GM19043 (cell line): ENCODE measurements at regions not wholly inside any gene's neighbourhood (a gene's known extent, or its start where the extent isn't known, plus 50 kb on each side); places are given as distances from the start of the nearest gene placed in this dataset.

Experiments
- ATAC-seq: cut with Tn5 transposase; IDR thresholded peaks from one replicate; pipeline ENCODE4 v1.9.1; 2021; ENCODE audit warnings: low read depth; ENCODE audit not compliant: unreplicated experiment

DNA sequence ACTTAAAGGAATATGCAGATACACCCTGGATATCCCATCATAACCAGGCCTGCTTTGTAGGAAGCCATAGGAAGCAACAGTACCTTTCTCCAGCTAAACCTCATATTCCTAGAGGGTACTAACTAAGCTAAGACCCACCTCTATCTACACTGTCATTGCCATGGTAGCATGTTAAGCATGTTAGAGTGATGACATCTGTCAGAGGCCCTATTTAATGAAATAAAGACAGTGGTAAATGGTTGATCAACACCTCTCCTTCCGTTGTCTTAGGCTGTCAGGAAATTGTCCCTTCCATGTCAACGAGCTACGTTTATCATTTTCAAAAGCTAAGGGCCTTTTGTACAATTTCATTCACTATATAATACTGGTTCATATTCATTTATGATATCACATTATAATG, 251.1 kb upstream of the PSMD7 start:
- no peak for ATAC-seq

DNA sequence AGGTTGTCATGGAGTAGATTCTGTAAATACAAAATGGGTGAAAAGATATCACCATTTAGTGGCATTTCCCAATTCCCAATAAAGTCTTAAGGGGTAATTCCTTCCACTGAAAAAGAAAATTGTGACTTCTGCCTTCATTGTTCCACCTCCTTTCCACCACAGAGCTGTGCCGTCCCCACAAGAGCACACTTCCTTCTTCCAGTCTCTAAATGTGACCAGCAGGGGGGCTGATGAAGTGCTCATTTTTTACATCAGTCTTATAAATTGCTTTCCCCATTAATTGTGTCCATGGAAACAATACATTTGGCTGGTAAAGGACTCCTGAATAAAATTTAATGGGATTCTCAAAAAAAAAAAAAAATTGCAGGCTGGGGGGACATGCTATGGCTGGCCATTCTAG, 260.8 kb upstream of the PSMD7 start:
- no peak for ATAC-seq

DNA sequence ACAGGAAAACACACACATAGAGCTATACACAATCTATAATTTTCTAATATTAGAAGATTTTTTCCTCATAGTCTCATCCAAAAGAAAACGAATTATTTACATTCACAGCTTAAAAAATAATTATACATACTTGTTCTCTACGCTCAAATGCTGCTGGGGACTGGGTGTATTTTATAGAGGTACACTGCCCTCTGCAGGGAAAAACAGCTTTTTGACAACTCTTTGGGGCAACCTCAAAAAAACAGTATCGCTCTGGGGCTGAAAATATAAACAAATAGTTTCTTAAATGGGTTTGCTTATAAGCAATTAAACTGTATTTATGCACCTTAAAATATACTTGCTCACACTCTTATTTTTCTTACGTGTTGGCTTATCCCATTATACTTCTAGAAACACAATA, 261.8 kb upstream of the PSMD7 start:
- ATAC-seq = no peak

DNA sequence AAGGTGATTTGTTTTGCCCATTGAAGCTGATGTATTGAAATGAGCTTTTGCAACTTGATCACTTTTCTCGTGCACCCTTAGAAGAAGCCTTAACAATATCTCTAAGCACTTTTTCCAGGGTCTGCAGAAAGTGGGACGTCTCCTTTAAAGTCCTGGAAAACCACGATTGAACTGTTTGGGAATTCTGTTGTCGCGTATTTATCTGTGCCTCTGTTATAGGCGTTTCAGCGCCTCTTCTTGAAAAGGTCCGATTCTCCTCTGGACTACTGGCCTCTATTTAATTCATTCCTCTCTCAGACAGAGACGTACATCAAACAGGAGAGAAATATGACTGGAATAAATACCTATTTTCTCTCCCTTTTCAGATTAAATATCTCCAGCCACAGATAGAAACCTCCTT, 262.4 kb upstream of the PSMD7 start:
- ATAC-seq = no peak

DNA sequence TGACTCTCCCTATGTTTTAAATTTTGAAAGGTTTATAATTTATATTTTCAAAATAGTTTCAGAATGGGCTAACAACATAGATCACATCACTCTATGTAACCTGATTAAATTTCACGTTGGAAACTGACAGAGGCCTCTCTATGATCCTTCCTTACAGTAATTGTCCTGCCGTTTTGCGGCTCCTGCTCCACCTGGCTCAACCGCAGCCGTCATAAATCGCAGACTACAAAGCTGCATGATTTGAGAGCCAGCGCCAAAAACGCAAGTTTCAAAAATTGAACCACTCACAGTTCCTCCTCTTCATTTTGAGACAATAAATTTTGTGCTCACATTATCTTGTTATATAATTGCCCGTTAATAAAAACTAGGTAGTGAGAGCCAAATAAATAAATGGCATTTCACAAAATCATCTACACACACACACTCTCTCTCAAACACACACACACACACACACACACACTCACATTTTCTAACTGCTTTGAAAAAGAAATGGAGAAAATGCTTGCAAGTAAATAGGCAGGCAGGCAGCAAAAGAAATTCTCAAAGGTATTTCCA, 263.1 kb upstream of the PSMD7 start:
- no peak for ATAC-seq

DNA sequence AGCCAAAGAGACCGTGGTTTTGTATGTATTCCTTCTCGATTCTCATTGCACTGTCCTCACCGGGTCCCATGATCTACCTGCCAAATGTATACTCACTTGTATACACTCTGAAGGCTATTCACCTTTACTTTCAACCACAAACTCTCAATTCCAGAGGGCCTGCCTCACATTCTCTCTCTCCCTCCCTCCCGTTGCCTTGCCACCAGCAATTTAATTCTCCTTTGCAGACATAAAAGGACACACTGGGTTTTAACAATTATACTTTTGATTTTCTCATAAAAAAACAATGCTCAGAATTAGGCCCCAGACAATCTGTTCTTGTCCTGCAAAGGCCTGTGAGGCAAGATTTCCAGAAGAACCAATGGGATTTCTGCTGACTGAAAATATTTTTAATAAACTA, 265.1 kb upstream of the PSMD7 start:
- ATAC-seq = no peak

DNA sequence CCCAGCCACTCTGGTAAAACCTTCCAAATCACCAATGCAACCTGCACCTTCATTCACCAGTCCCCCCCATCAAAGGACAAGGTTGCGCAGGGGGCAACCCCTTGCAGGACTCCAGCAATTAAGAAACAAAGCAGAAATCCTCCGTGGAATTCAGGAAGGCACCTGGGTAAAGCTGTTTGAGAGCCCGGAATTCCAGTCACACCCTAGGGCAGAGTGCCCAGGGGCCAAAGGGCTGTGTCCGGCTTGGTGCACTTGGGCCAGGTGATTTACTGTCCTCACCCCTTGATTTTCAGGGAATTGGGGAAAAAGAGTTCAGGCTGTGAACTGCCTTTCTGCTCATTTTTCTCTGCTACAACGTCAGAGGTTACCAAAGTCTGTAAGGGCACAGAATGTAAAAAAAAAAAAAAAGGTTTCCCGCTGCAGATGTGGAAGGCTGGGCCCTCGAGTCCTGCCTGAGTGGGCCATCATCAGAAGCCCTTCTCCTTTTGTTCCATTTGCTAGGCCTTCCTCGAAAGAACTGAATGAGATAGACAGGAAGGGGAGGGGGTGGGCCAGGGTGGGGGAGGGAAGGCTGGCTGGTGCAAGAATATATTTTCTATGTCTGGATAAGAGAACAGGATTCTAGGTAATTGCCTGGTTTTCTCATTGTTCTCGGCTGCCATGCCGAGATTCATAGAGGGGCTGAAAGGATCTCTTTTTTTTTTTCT, 266.5 kb upstream of the PSMD7 start:
- ATAC-seq = no peak

DNA sequence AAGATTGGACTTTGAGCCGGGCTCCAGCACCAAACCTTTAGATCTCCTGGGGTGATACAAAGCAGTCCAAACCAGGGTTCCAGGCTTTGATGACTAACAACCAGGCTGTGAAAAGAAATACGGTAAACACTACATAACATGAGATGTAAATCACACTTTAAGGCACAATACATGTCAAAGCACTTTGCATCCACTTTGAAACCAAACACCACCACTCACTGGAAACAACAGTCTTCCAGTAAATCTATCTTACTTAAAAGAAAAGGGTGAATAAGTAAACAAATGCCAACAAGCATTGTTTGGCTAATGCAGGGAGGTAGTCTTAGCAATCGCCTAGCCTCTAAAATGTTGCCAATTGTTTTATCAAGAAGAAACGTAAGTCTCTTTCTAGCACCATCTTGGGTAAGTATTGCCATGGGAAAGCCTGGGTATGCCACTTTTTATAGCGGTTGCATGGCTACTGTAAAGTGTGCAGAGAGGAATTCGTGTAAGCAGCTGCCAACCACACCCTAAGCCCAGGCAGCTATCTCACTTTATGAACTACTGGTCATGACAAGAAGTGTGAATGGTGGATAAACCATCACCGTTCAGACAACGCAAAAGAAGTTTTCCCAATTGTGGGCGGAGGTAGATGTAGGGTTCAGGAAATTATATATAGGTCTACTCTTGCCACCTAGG, 267.4 kb upstream of the PSMD7 start:
- no peak for ATAC-seq

DNA sequence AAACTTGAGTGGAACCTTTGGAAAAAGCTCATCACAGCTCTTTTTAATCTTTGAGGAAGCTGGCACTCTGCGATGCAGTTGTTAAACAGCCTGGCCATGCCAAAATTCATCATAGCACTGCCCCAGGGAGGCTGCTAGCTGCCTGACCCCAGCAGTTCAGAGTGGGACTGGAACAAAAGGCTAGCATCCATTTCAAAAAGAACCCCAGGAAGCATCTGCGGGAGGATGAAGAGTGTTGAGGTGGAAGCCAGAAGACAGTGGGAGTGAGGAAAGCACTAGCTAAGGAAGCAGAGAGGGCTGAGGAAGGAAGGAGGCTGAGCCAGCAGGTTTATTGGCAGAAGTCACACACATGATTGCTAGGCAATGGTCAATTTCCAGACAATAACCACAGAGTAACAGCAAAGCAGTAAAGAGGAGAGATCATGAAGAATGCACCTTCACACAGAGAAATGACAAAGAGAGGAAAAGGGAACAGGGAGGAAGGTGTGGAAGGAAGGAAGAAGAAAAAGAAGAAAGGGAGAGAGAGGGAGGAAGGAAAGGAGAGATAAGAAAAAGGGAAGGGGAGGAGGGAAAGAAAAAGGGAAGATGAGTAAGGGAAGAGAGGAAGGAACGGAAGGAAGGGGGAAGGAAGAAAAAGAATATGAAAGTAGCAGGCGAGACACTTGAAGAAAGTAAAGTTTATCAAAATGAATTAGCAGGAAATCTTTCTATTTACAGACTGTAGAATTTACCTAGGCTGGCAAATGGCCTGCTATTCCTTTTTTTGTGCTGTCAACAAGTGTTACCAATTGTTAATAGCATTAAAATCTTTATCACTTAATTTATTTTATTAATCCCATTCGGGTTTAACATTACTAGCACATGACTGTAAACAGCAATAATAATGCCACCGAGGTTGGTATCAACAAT, 270.0 kb upstream of the PSMD7 start:
- ATAC-seq = no peak

DNA sequence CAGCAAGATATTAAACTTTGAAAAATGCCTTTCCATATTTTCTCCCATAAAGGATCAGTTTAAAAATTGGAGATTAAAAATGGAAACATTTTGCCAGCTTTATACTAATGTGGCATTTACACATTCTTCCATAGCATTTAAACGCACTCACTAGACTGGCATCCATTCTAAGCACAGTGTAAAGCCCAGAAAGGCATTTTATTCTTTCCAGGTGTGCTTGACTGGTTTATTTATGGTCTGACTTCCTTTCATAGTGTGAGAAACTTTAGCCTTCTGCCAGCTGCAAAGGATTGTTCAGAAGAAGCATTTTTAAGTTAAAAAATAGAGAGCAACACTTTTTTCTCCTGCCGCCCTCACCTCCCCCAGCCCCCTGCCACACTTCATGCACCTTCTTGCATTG, 271.7 kb upstream of the PSMD7 start:
- no peak for ATAC-seq

DNA sequence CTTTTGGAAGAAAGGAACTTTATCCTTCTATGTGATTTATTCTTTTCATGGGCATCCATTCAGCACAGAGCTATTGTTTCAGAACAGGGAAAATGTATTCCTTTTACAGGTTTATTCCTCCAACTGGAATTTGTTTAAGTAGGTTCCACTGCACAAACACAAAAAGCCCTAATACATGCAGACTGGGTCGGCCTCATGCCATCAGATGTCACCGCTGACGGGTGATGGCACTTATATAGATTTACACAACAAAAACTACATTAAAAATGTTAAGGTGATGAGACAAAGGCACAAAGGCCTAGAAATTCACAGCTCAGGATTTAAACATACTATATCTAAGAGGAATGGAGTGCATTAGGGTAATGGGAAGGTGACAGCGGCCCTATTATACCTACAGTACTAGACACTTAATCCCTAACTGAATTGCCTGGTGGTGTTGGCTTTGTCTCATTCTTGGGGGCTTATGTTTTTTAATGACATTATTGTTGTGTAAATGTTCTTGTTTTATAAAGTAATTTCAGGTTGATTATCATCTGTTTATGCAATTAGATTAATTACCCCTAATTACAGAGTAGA, 276.4 kb upstream of the PSMD7 start:
- no peak for ATAC-seq

DNA sequence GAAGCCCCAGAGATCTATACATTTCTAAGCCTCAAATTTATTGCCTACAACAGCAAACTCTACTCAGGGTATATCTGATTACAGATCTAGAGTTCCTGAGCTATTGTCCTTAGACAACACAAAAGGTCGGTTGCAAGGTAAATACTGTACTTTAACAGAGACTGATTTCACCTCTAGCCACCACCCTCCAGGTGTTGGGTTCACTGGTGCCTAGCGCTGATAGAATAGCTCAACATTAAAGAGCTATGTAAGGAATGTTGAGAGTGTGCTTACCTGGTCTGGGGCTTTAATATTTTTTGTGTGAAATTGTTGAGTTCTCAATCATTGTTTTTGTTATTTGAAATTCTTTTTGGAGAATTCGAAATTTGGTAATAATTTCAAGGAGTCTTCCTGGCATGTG, 277.0 kb upstream of the PSMD7 start:
- no peak for ATAC-seq

DNA sequence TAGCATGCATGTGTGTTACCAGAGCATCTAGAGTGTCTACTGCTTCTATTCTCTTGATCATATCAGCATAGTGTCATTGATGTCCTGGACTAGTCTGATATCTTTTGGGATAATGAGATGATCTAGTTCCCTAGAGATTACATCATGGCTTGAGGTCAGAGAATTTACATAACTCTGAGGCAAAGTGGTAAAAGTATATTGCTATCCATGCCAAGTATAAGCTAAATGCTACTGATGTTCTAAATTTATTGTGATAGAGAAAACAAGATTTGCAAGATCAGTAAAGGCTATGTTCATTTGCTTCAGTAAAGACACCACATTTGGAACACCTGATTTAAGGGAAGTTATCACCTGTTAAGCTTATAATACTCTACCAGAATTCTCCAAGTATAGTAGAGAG, 280.7 kb upstream of the PSMD7 start:
- no peak for ATAC-seq

DNA sequence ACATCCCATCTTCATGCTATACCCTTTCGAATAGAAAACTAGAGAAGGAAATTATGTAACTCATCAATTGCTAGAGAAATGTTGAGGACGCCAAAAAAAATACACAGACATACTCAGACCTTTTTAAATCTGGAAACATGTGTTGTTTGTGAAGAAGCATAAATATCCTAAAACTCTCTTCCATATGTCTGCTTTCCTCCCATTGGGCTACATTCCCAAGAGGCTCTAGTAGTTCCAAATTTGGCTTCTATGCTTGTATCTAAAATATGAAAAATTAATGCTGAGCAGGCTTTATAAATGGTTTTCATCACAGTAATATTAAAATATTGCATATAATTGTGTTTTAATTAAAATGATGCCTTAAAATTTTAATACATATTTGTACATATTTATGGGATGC, 297.9 kb upstream of the PSMD7 start:
- ATAC-seq = no peak

DNA sequence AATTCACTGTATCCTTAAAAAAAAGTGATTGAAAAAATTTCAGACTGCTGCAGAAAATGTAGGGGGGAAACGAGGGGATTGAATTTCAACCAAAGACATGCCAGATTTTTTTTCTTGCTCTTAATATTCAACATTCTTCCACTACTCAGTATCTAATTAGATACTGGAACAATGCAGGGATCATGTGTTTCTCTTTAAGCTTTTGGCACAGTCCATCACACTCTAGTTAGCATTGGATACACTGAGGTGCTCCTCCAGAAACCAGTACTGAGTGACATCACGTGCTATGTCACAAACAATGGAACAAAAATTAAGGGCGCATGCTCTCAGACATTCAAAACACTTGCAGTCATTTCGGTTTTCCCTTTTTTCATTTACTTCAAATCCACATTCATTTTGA, 298.6 kb upstream of the PSMD7 start:
- no peak for ATAC-seq

DNA sequence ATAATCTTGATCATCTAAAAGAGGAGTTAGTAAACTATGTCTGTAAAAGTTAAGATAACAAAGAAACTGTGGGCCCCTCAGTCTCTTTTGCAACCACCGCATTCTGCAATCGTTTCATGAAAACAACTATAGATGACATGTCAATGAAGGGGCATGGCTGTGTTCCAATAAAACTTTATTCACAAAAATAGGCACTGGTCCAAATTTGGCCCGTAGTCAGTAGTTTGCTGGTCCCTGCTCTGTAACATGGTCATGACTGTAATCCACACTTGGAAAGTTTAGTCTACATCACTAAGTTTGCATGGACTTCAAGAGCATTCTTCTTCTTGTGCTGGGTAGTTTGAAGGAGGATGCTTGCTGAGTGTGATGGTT, 299.3 kb upstream of the PSMD7 start:
- ATAC-seq = no peak

DNA sequence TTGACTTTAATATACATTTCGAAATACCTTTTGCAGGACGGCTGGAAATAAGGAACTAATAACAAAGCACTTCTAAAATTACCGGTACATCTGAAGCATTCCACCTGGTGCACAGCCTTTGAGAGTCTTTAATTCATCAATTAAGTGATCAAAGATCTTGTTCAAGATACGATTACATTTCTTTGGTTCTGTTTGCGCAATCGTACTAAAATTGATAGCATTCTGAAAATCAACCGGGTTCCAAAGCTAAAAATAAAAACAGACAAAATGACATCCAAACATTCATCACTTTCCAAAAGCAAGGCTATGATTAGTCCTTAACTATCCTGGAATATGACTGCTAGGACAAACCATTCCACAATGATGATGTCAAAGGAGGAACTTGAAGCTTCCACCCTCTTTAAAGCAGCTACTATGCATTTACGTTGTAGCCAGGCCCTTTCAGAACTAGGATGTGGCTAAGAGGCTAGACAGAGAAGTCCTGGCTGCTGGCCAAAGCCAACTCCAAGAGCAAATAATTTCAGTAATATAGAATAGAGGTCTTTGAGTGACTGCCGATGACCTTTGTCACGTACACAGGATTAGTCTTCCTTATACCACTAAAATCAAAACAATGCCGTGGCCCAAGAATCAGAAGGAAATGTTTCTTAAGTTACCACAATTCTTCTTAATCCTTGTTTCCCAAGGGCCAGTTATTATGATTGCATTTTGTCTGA, 299.8 kb upstream of the PSMD7 start:
- no peak for ATAC-seq

DNA sequence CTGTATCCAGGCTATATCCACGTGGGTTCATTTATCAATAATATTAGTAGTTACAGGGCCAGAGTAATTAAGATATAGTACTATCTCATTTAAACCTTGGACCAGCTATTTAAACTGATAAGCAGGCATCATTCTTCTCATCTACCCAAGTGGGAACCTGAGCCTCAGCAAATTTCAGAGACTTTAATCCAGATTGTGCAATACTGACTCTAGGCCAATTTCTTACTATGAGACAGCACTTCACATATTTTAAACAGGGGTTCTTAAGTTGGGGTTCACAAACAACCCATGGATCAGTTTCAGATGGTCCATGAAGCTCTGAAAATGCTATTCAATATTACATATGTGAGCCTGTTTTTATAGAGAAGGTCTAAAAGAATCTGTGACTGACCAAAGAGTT, 302.7 kb upstream of the PSMD7 start:
- no peak for ATAC-seq

DNA sequence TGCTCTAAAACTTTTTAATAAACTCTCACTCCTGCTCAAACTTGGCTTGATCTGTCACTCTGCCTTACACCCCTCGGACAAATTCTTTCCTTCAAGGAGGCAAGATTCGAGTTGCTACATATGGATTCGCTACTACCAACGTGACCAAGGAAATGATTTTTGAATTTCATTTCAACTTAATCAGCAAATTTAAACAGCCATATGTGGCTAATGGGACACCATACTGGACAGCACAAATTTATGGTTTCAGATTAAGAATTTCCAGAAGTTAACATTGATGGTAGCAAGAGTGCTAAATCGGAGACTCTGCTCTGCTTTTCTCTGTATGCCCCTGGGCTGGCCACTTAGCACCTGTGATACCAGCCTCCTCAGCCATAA, 318.2 kb upstream of the PSMD7 start:
- ATAC-seq = no peak

DNA sequence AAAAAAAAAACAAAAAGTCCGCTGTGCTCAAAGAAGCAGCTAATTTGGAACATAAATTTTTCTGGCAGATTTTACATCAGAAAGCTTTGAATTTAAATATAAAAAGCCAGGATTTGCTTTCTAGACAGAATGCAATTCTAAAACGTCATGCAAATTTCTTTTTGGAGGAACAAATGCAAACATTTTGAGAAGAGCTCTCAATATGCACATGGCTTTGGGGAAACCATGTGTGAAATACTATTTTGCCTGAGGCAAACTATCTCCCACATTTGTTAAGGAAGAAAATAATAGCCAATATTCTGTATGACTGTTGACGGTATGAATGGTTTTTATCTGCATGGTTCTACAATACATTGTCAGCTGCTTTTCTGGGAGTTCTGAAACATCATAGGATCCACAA, 320.0 kb upstream of the PSMD7 start:
- ATAC-seq = no peak
